K562 (cell line): ENCODE measurements at regions not wholly inside any gene's neighbourhood (a gene's known extent, or its start where the extent isn't known, plus 50 kb on each side); places are given as distances from the start of the nearest gene placed in this dataset.

Source experiments
- ATAC-seq: fragments of 200-7000 bp; cut with Tn5 transposase; 3 replicates; pipeline ENCODE4 v1.9.1; 2020; ENCODE audit warnings: moderate library complexity
- BruUV-seq: library from RNA; stranded (reverse); fragments of 400-500 nt; replicated peaks from 2 replicates; lab custom pipeline; 2021; lab: Mats Ljungman, UMichigan
- CTCF ChIA-PET: fragments of 300-600 bp; formaldehyde crosslinking; extraction: SDS; loops from one replicate; lab custom pipeline; 2021; ENCODE audit warnings: low intra/inter-chr PET ratio; lab: Yijun Ruan, JAX
- POLR2A ChIA-PET: fragments of 300-600, 350-650 bp; sonication (Branson Sonifier 250); formaldehyde crosslinking; extraction: SDS; loops from one replicate; lab custom pipeline; 2021; ENCODE audit warnings: antibody characterized with exemption, inconsistent platforms; lab: Yijun Ruan, JAX
- DNase-seq, 4 experiments: peaks; one replicate each; pipeline versions ENCODE4 v3.0.0 to v3.0.0-alpha.2; 2011 to 2018; ENCODE audit warnings: low spot score in 3 of 4, mixed read lengths in 3 of 4; ENCODE audit errors: extremely low read depth in 1 of 4
- FAIRE-seq: peaks from 2 replicates; lab custom pipeline; 2011; peaks lifted over from hg19 to GRCh38; lab: Jason Lieb, UNC
- H2AFZ ChIP-seq: 2 replicates; pipeline ENCODE4 v1.6.0; 2011; ENCODE audit warnings: low read depth, low read length, control low read depth, inconsistent platforms
- H3K27ac ChIP-seq: fragments of 200-600 bp; 3 replicates; pipeline ENCODE4 v1.8.0; 2011; ENCODE audit warnings: low read depth, mild to moderate bottlenecking, control low read depth, inconsistent platforms, low read length, moderate library complexity, mixed read lengths; ENCODE audit errors: extremely low read depth
- H3K27me3 ChIP-seq, 2 experiments: fragments of 300-600 bp in 1 of 2; 2 replicates in 1 of 2; 3 replicates in 1 of 2; pipeline versions ENCODE4 v1.6.0 to v1.8.0; 2011; ENCODE audit warnings: inconsistent platforms in 2 of 2, low read length in 2 of 2, mild to moderate bottlenecking in 1 of 2, mixed read lengths in 1 of 2, moderate library complexity in 1 of 2; ENCODE audit not compliant: control insufficient read depth in 2 of 2, insufficient read depth in 2 of 2
- H3K36me3 ChIP-seq: fragments of 300-600 bp; 3 replicates; pipeline ENCODE4 v1.8.0; 2011; ENCODE audit warnings: mild to moderate bottlenecking, low read length, inconsistent platforms; ENCODE audit not compliant: control insufficient read depth, insufficient read depth
- H3K4me1 ChIP-seq, 2 experiments: fragments of 200-600 bp in 1 of 2; replicated peaks in 1 of 2; 2 replicates in 1 of 2; 3 replicates in 1 of 2; pipeline versions ENCODE4 v1.5.1 to v1.8.0; 2011; ENCODE audit warnings: inconsistent platforms in 2 of 2, low read length in 2 of 2, mild to moderate bottlenecking in 1 of 2, mixed read lengths in 1 of 2, moderate library complexity in 1 of 2; ENCODE audit not compliant: control insufficient read depth in 2 of 2, insufficient read depth in 2 of 2
- H3K4me2 ChIP-seq: 2 replicates; pipeline ENCODE4 v1.6.1; 2011; ENCODE audit warnings: low read length, control low read depth, inconsistent platforms, mixed read lengths; ENCODE audit not compliant: insufficient read depth
- H3K4me3 ChIP-seq: fragments of 200-600 bp; sonication (generic), shearing (Covaris generic); 2 replicates; pipeline ENCODE4 v1.5.1; 2016; ENCODE audit warnings: control low read depth, inconsistent platforms
- H3K79me2 ChIP-seq: fragments of 200-600 bp; 3 replicates; pipeline ENCODE4 v1.8.0; 2011; ENCODE audit warnings: low read length, inconsistent platforms; ENCODE audit not compliant: control insufficient read depth, insufficient read depth
- H3K9ac ChIP-seq, 2 experiments: 2 replicates each; pipeline versions ENCODE4 v1.6.0 to v1.6.1; 2011; ENCODE audit warnings: low read depth in 2 of 2, low read length in 2 of 2, control low read depth in 1 of 2, inconsistent platforms in 1 of 2, mild to moderate bottlenecking in 1 of 2, mixed read lengths in 1 of 2; ENCODE audit not compliant: insufficient read depth in 1 of 2
- H3K9me1 ChIP-seq: one replicate; pipeline ENCODE4 v1.6.0; 2011; ENCODE audit warnings: inconsistent platforms, mild to moderate bottlenecking, low read length, moderate library complexity; ENCODE audit not compliant: control insufficient read depth, insufficient read depth
- H3K9me3 ChIP-seq: replicated peaks from 2 replicates; pipeline ENCODE4 v1.5.1; 2011; ENCODE audit warnings: low read depth, low read length, inconsistent platforms; ENCODE audit not compliant: control insufficient read depth, insufficient read depth
- H4K20me1 ChIP-seq: replicated peaks from 2 replicates; pipeline ENCODE4 v1.6.1; 2011; ENCODE audit warnings: low read length, inconsistent platforms, mixed read lengths; ENCODE audit not compliant: control insufficient read depth, insufficient read depth
- CBFA2T3 ChIP-seq: fragments of 450-650 bp; IDR thresholded peaks from 2 replicates; pipeline ENCODE4 v1.6.1; 2017
- CHD4 ChIP-seq: fragments of 200-600 bp; sonication (generic); IDR thresholded peaks from 3 replicates; pipeline ENCODE4 v1.6.1; 2012; ENCODE audit warnings: low read depth, mild to moderate bottlenecking, mixed read lengths, low read length, inconsistent platforms; ENCODE audit not compliant: insufficient read depth, insufficient replicate concordance, poor library complexity, severe bottlenecking
- CUX1 ChIP-seq: fragments of 200-800 bp; sonication (Bioruptor generic); IDR thresholded peaks from 2 replicates; pipeline ENCODE4 v1.6.1; 2016; ENCODE audit warnings: missing genetic modification characterization, missing compliant biosample characterization
- EZH2 ChIP-seq: IDR thresholded peaks from 2 replicates; pipeline ENCODE4 v1.6.1; 2012; ENCODE audit warnings: low read depth, mild to moderate bottlenecking, inconsistent platforms, low read length, borderline replicate concordance
- IRF1 ChIP-seq: sonication (generic); formaldehyde crosslinking; IDR thresholded peaks from 2 replicates; pipeline ENCODE4 v1.8.0; 2022; ENCODE audit warnings: missing genetic modification reagents, mild to moderate bottlenecking, borderline replicate concordance
- MEIS2 ChIP-seq: fragments of 450-650 bp; IDR thresholded peaks from 2 replicates; pipeline ENCODE4 v1.6.1; 2014; ENCODE audit warnings: mild to moderate bottlenecking; ENCODE audit not compliant: partially characterized antibody
- PBX2 ChIP-seq, 2 experiments: IDR thresholded peaks in 1 of 2; conservative IDR thresholded peaks in 1 of 2; 2 replicates each; pipeline ENCODE4 v1.6.1; 2016; ENCODE audit warnings: low read depth in 2 of 2, mild to moderate bottlenecking in 1 of 2, missing compliant biosample characterization in 1 of 2, missing genetic modification characterization in 1 of 2, moderate library complexity in 1 of 2
- SIN3A ChIP-seq, 2 experiments: fragments of 150-350 bp in 1 of 2; IDR thresholded peaks; 2 replicates each; pipeline ENCODE4 v1.6.1; 2011 to 2016; ENCODE audit warnings: borderline replicate concordance in 2 of 2, low read depth in 2 of 2, low read length in 2 of 2, mild to moderate bottlenecking in 2 of 2, moderate library complexity in 2 of 2; ENCODE audit not compliant: control insufficient read depth in 1 of 2
- TEAD1 ChIP-seq, 2 experiments: fragments of 450-650 bp in 1 of 2; sonication (generic) in 1 of 2; formaldehyde crosslinking; IDR thresholded peaks; 2 replicates each; pipeline versions ENCODE4 v1.4.0 to v1.8.0; 2020 to 2022; ENCODE audit warnings: mild to moderate bottlenecking in 2 of 2, missing genetic modification reagents in 1 of 2
- ZFPM2 ChIP-seq: fragments of 250-450 bp; sonication (Bioruptor Pico); IDR thresholded peaks from 2 replicates; pipeline ENCODE4 v1.5.1; 2022; ENCODE audit warnings: mild to moderate bottlenecking
- WGBS: fragments of 100-300 bp; shearing (Covaris generic); methylation state at CpG from one replicate; pipeline ENCODE4 v1.1.6; 2016; ENCODE audit warnings: low coverage, mixed read lengths; ENCODE audit not compliant: insufficient coverage; ENCODE audit errors: missing lambda C conversion rate; 5-methylcytosine and 5-hydroxymethylcytosine counted together
- in situ Hi-C: fragments of 300-500 bp; cut with MboI; formaldehyde crosslinking; loops from 4 replicates; pipeline ENCODE4 v1.15.0; 2018; ENCODE audit warnings: inconsistent platforms, mixed read lengths
- intact Hi-C: fragments of 100-400 bp; cut with micrococcal nuclease; formaldehyde crosslinking; loops from 2 replicates; pipeline ENCODE4 v1.14.2; 2022

- 0 out of 2 replicates have a peak, but pooled peaks cover 2% of the 10 kb centered on the region for H4K20me1 ChIP-seq
- no peak for FAIRE-seq
- H3K4me1 ChIP-seq: no peaks in the 10 kb centered on the region
- H2AFZ ChIP-seq: no peak overlapping the region
- under 1% methylated on average over 12 of the region's 12 CpGs for WGBS
- in situ Hi-C loops (no loop called here), intact Hi-C loops (loop anchor here (5.0 kb wide), 1 partner anchor 205 kb away; no protein-coding TSS in a partner anchor)
- ChIA-PET CTCF (no interaction called here), POLR2A (interaction anchor here (1.1 kb wide), 1 partner anchor 156 kb away, joined by 3 read pairs; no protein-coding TSS in a partner anchor)
- no peak for DNase-seq
- H3K36me3 ChIP-seq: no peaks in the 10 kb centered on the region
- H3K27me3 ChIP-seq: peaks cover 58 to 81% of the 10 kb centered on the region in 2 experiments
- no peak overlapping the region for H3K9ac ChIP-seq
- H3K27ac ChIP-seq: no peak overlapping the region
- BruUV-seq: no TSS peak
- H3K4me2 ChIP-seq: no peak overlapping the region
- TF ChIP-seq MEIS2: peak; percentile 68
- no peak for TF ChIP-seq EZH2
- TF ChIP-seq PBX2 (CRISPR knock-in tag; IDR thresholded peaks at IDR 0.05; ENCODE audit: low read depth): no peak
- TF ChIP-seq PBX2 (tag; conservative IDR thresholded peaks at IDR 0.05; ENCODE audit: low read depth): peak; percentile 62
- no peak for TF ChIP-seq ZFPM2
- no peak for TF ChIP-seq IRF1 (CRISPR knock-in tag)
- no peak for TF ChIP-seq SIN3A (IDR thresholded peaks at IDR 0.05; ENCODE audit: borderline replicate concordance in 2 of 2, control insufficient read depth in 1 of 2, low read depth in 2 of 2, low read length in 2 of 2)
- no peak for TF ChIP-seq CBFA2T3
- no peak for TF ChIP-seq CHD4
- no peak for TF ChIP-seq TEAD1 (CRISPR knock-in tag; IDR thresholded peaks at IDR 0.05)
- no peak for TF ChIP-seq CUX1 (CRISPR knock-in tag)
- no peaks in the 10 kb centered on the region for H3K9me1 ChIP-seq
- H3K9me3 ChIP-seq: no peaks in the 10 kb centered on the region
- H3K79me2 ChIP-seq: no peaks in the 10 kb centered on the region
- ATAC-seq: no peak
- no peak overlapping the region for H3K4me3 ChIP-seq
Measured at GRCh38 chr6:3526962-3527650, 70.3 kb upstream of the SLC22A23 start.
